GM12878 (cell line): ENCODE measurements at regions not wholly inside any gene's neighbourhood (a gene's known extent, or its start where the extent isn't known, plus 50 kb on each side); places are given as distances from the start of the nearest gene placed in this dataset.

Experiments used
- ATAC-seq: fragments of 200-7000 bp; cut with Tn5 transposase; 3 replicates; pipeline ENCODE4 v1.9.1; 2020; ENCODE audit warnings: mild to moderate bottlenecking, moderate library complexity
- BruUV-seq: library from RNA; stranded (reverse); fragments of 400-500 nt; replicated peaks from 2 replicates; lab custom pipeline; 2021; lab: Mats Ljungman, UMichigan
- CTCF ChIA-PET: fragments of 300-600 bp; sonication (Branson Sonifier 250); formaldehyde crosslinking; extraction: SDS; loops from one replicate; lab custom pipeline; 2021; ENCODE audit warnings: inconsistent platforms; lab: Yijun Ruan, JAX
- POLR2A ChIA-PET: fragments of 350-600 bp; formaldehyde crosslinking; extraction: SDS; loops from one replicate; lab custom pipeline; 2021; ENCODE audit warnings: inconsistent platforms; lab: Charles Lee
- RAD21 ChIA-PET: fragments of 300-600 bp; sonication (Branson Sonifier 250); formaldehyde crosslinking; loops from one replicate; lab custom pipeline; 2023; ENCODE audit warnings: antibody characterized with exemption; ENCODE audit not compliant: unreplicated experiment; lab: Charles Lee
- SMC1A ChIA-PET: fragments of 300-600 bp; sonication (Branson Sonifier 250); formaldehyde crosslinking; loops from one replicate; lab custom pipeline; 2023; ENCODE audit not compliant: unreplicated experiment, uncharacterized antibody; lab: Charles Lee
- DNase-seq: peaks from one replicate; pipeline ENCODE4 v3.0.0-alpha.2; 2011; ENCODE audit warnings: low read depth, low spot score
- FAIRE-seq: peaks from 3 replicates; lab custom pipeline; 2011; peaks lifted over from hg19 to GRCh38; lab: Jason Lieb, UNC
- H2AFZ ChIP-seq: 2 replicates; pipeline ENCODE4 v1.6.0; 2011; ENCODE audit warnings: low read depth, low read length, control low read depth; ENCODE audit not compliant: control insufficient read depth
- H3K27ac ChIP-seq: 2 replicates; pipeline ENCODE4 v1.5.1; 2011; ENCODE audit warnings: control low read depth; ENCODE audit not compliant: control insufficient read depth, insufficient read depth
- H3K27me3 ChIP-seq, 2 experiments: replicated peaks in 1 of 2; 2 replicates each; pipeline versions ENCODE4 v1.6.0 to v1.6.1; 2011; ENCODE audit warnings: low read length in 1 of 2; ENCODE audit not compliant: control insufficient read depth in 2 of 2, insufficient read depth in 2 of 2
- H3K36me3 ChIP-seq, 2 experiments: 2 replicates each; pipeline ENCODE4 v1.5.1; 2011; ENCODE audit warnings: low read length in 1 of 2; ENCODE audit not compliant: control insufficient read depth in 2 of 2, insufficient read depth in 2 of 2
- H3K4me1 ChIP-seq: 2 replicates; pipeline ENCODE4 v1.6.1; 2011; ENCODE audit warnings: mild to moderate bottlenecking, low read length, moderate library complexity, mixed read lengths; ENCODE audit not compliant: control insufficient read depth, insufficient read depth
- H3K4me2 ChIP-seq: 2 replicates; pipeline ENCODE4 v1.6.0; 2011; ENCODE audit warnings: control low read depth; ENCODE audit not compliant: control insufficient read depth, insufficient read depth
- H3K4me3 ChIP-seq: fragments of 200-600 bp; sonication (generic); 2 replicates; pipeline ENCODE4 v1.5.1; 2016
- H3K79me2 ChIP-seq: 2 replicates; pipeline ENCODE4 v1.6.0; 2011; ENCODE audit warnings: low read length; ENCODE audit not compliant: control insufficient read depth, insufficient read depth
- H3K9ac ChIP-seq: 2 replicates; pipeline ENCODE4 v1.8.0; 2011; ENCODE audit warnings: low read length, control low read depth, mixed read lengths; ENCODE audit not compliant: control insufficient read depth, insufficient read depth
- H3K9me3 ChIP-seq: replicated peaks from 3 replicates; pipeline ENCODE4 v1.5.1; 2011; ENCODE audit warnings: mild to moderate bottlenecking, low read length; ENCODE audit not compliant: control insufficient read depth, insufficient read depth
- H4K20me1 ChIP-seq: 2 replicates; pipeline ENCODE4 v1.6.0; 2011; ENCODE audit not compliant: control insufficient read depth, insufficient read depth
- BRCA1 ChIP-seq: IDR thresholded peaks from 2 replicates; pipeline ENCODE4 v1.6.1; 2011; ENCODE audit warnings: low read depth, low read length, improper control_type of control experiment
- CREB1 ChIP-seq: IDR thresholded peaks from 2 replicates; pipeline ENCODE4 v1.6.1; 2012; ENCODE audit warnings: low read depth, mild to moderate bottlenecking, inconsistent platforms
- HDGF ChIP-seq: fragments of 450-650 bp; IDR thresholded peaks from 2 replicates; pipeline ENCODE4 v1.6.1; 2016; ENCODE audit warnings: antibody characterized with exemption
- PML ChIP-seq: IDR thresholded peaks from 2 replicates; pipeline ENCODE4 v1.6.1; 2012; ENCODE audit warnings: low read length, inconsistent platforms
- SMAD1 ChIP-seq: fragments of 450-650 bp; IDR thresholded peaks from 2 replicates; pipeline ENCODE4 v1.6.1; 2018; ENCODE audit warnings: mild to moderate bottlenecking, low read depth; ENCODE audit not compliant: partially characterized antibody
- SMC3 ChIP-seq: IDR thresholded peaks from 2 replicates; pipeline ENCODE4 v1.6.1; 2011; ENCODE audit warnings: low read length, improper control_type of control experiment, borderline replicate concordance
- SUZ12 ChIP-seq: fragments of 200-600 bp; sonication (generic); IDR thresholded peaks from one replicate; pipeline ENCODE4 v1.6.1; 2018; ENCODE audit warnings: antibody characterized with exemption, mild to moderate bottlenecking; ENCODE audit not compliant: unreplicated experiment
- WGBS: methylation state at CpG from one replicate; pipeline ENCODE4 v1.1.6; 2016; ENCODE audit warnings: low lambda C conversion rate; ENCODE audit not compliant: insufficient replicate concordance, insufficient coverage; ENCODE audit errors: missing lambda C conversion rate; 5-methylcytosine and 5-hydroxymethylcytosine counted together
- in situ Hi-C: fragments of 300-500 bp; cut with MboI; formaldehyde crosslinking; loops from 9 replicates; pipeline ENCODE4 v1.14.3; 2018; ENCODE audit warnings: mixed read lengths
- intact Hi-C: fragments of 100-400 bp; cut with micrococcal nuclease; formaldehyde crosslinking; loops from one replicate; pipeline ENCODE4 v1.14.2; 2022; ENCODE audit not compliant: unreplicated experiment
- TF ChIP-seq, protein P1 (sequence below): fragments of 450-650 bp; IDR thresholded peaks from 2 replicates; pipeline ENCODE4 v1.6.1; 2014; ENCODE audit warnings: mild to moderate bottlenecking
- TF ChIP-seq, protein P2 (sequence below): IDR thresholded peaks from 2 replicates; pipeline ENCODE4 v1.6.1; 2012; ENCODE audit warnings: mild to moderate bottlenecking, low read depth, low read length
- TF ChIP-seq, protein P3 (sequence below): fragments of 450-650 bp; IDR thresholded peaks from 2 replicates; pipeline ENCODE4 v1.6.1; 2016; ENCODE audit warnings: mild to moderate bottlenecking
- TF ChIP-seq, protein P4 (sequence below): IDR thresholded peaks from 2 replicates; pipeline ENCODE4 v1.6.1; 2012; ENCODE audit warnings: low read depth, low read length, improper control_type of control experiment

DNA sequence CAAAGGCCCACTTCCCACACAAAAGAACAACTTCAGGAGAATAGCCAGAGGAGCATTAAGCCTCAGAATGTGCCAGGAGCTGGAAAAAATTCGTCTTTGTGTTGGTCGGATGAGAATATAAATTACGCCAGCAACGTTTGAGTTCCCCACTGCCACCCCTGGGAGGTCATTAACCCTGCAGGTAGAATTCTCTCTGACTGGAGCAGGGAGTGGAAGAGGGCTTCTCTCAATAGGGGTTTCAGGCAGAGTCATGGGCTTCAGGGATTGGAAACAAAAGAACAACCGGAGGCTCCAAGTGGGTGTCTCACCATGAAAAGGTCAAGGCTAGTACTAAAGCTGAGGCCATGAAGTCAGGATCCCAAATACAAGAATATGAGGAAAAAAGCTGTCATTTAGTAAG, 69.0 kb upstream of the DDX18 start:
- H2AFZ ChIP-seq: no peak overlapping the region
- no peaks in the 10 kb centered on the region for H3K4me1 ChIP-seq
- no peaks in the 10 kb centered on the region for H3K27me3 ChIP-seq
- in situ Hi-C loops: no loop called here
- no peaks in the 10 kb centered on the region for H3K36me3 ChIP-seq
- no peak for DNase-seq
- no peak for ATAC-seq
- no peak overlapping the region for H3K9ac ChIP-seq
- no TSS peak for BruUV-seq
- H4K20me1 ChIP-seq: no peaks in the 10 kb centered on the region
- intact Hi-C loops: no loop called here
- H3K79me2 ChIP-seq: no peaks in the 10 kb centered on the region
- no peak for FAIRE-seq
- H3K27ac ChIP-seq: no peak overlapping the region
- H3K4me3 ChIP-seq: no peak overlapping the region
- 20% methylated on average over 5 of the region's 5 CpGs for WGBS
- no peak overlapping the region for H3K4me2 ChIP-seq
- ChIA-PET CTCF (no interaction called here), SMC1A (no interaction called here), RAD21 (no interaction called here), POLR2A (no interaction called here)
- H3K9me3 ChIP-seq: no peaks in the 10 kb centered on the region
- TF ChIP-seq, protein P1, sequence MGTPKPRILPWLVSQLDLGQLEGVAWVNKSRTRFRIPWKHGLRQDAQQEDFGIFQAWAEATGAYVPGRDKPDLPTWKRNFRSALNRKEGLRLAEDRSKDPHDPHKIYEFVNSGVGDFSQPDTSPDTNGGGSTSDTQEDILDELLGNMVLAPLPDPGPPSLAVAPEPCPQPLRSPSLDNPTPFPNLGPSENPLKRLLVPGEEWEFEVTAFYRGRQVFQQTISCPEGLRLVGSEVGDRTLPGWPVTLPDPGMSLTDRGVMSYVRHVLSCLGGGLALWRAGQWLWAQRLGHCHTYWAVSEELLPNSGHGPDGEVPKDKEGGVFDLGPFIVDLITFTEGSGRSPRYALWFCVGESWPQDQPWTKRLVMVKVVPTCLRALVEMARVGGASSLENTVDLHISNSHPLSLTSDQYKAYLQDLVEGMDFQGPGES: no peak
- TF ChIP-seq SMC3: no peak

DNA sequence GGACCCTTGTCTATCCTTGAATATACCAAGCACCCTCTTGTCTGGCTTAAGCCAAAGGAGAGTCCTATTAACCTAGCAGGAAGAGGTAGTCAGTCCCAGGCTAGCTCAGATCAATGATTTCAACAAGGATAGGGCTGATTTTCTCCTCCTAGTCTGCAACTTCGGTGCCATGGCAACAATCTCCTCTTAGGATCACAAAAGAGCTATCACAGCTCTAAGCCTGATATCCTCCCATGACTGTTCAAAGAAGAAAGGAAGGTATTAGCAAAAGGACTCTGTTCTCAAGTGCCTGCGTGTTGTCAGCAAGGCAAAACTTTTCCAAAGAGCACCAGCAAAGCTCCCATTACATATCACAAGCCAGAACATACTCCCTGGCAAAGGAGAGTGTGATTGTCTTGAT, 58.7 kb upstream of the DDX18 start:
- BruUV-seq: no TSS peak
- Histone ChIP-seq H3K4me3 (no peak overlapping the region), H3K4me2 (no peak overlapping the region), H3K27me3 (no peaks in the 10 kb centered on the region), H4K20me1 (no peaks in the 10 kb centered on the region), H3K9ac (no peak overlapping the region), H3K36me3 (no peaks in the 10 kb centered on the region), H3K4me1 (no peaks in the 10 kb centered on the region), H2AFZ (no peak overlapping the region), H3K79me2 (no peaks in the 10 kb centered on the region), H3K27ac (no peak overlapping the region), H3K9me3 (no peaks in the 10 kb centered on the region)
- FAIRE-seq: no peak
- SMC1A ChIA-PET: no interaction called here
- TF ChIP-seq SMAD1 (no peak), CREB1 (no peak), SUZ12 (no peak), PML (no peak), BRCA1 (no peak), HDGF (no peak)
- TF ChIP-seq, protein P2, sequence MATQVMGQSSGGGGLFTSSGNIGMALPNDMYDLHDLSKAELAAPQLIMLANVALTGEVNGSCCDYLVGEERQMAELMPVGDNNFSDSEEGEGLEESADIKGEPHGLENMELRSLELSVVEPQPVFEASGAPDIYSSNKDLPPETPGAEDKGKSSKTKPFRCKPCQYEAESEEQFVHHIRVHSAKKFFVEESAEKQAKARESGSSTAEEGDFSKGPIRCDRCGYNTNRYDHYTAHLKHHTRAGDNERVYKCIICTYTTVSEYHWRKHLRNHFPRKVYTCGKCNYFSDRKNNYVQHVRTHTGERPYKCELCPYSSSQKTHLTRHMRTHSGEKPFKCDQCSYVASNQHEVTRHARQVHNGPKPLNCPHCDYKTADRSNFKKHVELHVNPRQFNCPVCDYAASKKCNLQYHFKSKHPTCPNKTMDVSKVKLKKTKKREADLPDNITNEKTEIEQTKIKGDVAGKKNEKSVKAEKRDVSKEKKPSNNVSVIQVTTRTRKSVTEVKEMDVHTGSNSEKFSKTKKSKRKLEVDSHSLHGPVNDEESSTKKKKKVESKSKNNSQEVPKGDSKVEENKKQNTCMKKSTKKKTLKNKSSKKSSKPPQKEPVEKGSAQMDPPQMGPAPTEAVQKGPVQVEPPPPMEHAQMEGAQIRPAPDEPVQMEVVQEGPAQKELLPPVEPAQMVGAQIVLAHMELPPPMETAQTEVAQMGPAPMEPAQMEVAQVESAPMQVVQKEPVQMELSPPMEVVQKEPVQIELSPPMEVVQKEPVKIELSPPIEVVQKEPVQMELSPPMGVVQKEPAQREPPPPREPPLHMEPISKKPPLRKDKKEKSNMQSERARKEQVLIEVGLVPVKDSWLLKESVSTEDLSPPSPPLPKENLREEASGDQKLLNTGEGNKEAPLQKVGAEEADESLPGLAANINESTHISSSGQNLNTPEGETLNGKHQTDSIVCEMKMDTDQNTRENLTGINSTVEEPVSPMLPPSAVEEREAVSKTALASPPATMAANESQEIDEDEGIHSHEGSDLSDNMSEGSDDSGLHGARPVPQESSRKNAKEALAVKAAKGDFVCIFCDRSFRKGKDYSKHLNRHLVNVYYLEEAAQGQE: no peak
- TF ChIP-seq, protein P3, sequence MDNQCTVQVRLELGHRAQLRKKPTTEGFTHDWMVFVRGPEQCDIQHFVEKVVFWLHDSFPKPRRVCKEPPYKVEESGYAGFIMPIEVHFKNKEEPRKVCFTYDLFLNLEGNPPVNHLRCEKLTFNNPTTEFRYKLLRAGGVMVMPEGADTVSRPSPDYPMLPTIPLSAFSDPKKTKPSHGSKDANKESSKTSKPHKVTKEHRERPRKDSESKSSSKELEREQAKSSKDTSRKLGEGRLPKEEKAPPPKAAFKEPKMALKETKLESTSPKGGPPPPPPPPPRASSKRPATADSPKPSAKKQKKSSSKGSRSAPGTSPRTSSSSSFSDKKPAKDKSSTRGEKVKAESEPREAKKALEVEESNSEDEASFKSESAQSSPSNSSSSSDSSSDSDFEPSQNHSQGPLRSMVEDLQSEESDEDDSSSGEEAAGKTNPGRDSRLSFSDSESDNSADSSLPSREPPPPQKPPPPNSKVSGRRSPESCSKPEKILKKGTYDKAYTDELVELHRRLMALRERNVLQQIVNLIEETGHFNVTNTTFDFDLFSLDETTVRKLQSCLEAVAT: no peak
- TF ChIP-seq, protein P4, sequence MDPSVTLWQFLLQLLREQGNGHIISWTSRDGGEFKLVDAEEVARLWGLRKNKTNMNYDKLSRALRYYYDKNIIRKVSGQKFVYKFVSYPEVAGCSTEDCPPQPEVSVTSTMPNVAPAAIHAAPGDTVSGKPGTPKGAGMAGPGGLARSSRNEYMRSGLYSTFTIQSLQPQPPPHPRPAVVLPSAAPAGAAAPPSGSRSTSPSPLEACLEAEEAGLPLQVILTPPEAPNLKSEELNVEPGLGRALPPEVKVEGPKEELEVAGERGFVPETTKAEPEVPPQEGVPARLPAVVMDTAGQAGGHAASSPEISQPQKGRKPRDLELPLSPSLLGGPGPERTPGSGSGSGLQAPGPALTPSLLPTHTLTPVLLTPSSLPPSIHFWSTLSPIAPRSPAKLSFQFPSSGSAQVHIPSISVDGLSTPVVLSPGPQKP: no peak
- intact Hi-C loops (no loop called here), in situ Hi-C loops (loop anchor here (25.0 kb wide), 1 partner anchor 1243 kb away; no protein-coding TSS in a partner anchor)
- WGBS: 3% methylated on average over 2 of the region's 2 CpGs
- no peak for DNase-seq
- no peak for ATAC-seq
- RAD21 ChIA-PET: no interaction called here
- CTCF ChIA-PET: interaction anchor here (2.0 kb wide), 1 partner anchor 16 kb away, joined by 7 read pairs; no protein-coding TSS in a partner anchor
- POLR2A ChIA-PET: no interaction called here
